Loucy (cell line): ENCODE measurements at regions not wholly inside any gene's neighbourhood (a gene's known extent, or its start where the extent isn't known, plus 50 kb on each side); places are given as distances from the start of the nearest gene placed in this dataset.

ENCODE experiments used
- CTCF ChIP-seq: fragments of 200-600 bp; sonication (generic); conservative IDR thresholded peaks from 2 replicates; pipeline ENCODE4 v1.5.1; 2014; ENCODE audit warnings: mild to moderate bottlenecking, antibody characterized with exemption, low read length
- EZH2phosphoT487 ChIP-seq: fragments of 200-600 bp; IDR thresholded peaks from 2 replicates; pipeline ENCODE4 v1.6.1; 2018; ENCODE audit warnings: antibody characterized with exemption, mild to moderate bottlenecking, moderate library complexity, borderline replicate concordance

- TF ChIP-seq CTCF, result no peak
- TF ChIP-seq EZH2phosphoT487, result no peak
Measured at GRCh38 chr5:142255831-142256230, 69.0 kb downstream of the SPRY4 start.
